ENCODE measurements at regions not wholly inside any gene's neighbourhood (a gene's known extent, or its start where the extent isn't known, plus 50 kb on each side); places are given as distances from the start of the nearest gene placed in this dataset.
"Not testable (repeated sequence)": the region's sequence is repeated elsewhere in the genome, so short reads cannot be mapped to it uniquely, and the experiment has no call there.

GRCh38 chr4:27696257-27696656 is 835.6 kb downstream of the STIM2 start:
- TF ChIP-seq POLR2A (IDR thresholded peaks at IDR 0.05; ENCODE audit: low read length); GATA1 (IDR thresholded peaks at IDR 0.05; ENCODE audit: low read depth, low read length): not testable (repeated sequence)
